Adrenal gland (tissue), 9 donors: ENCODE measurements at regions not wholly inside any gene's neighbourhood (a gene's known extent, or its start where the extent isn't known, plus 50 kb on each side); places are given as distances from the start of the nearest gene placed in this dataset.

Source experiments
- DNase-seq, 7 donors: peaks; one replicate each; pipeline ENCODE4 v3.0.0-alpha.2; 2019 to 2020
- H3K27ac ChIP-seq, 5 donors: fragments of 200-600 bp; sonication (generic) in 4 of 5; 1 replicate in 3 of 5; 2 replicates in 2 of 5; pipeline versions ENCODE4 v1.5.1 to v1.8.0; 2016 to 2020; ENCODE audit warnings: mild to moderate bottlenecking in 1 of 5
- H3K27me3 ChIP-seq: fragments of 200-600 bp; 2 replicates; pipeline ENCODE4 v1.8.0; 2021
- H3K36me3 ChIP-seq, 2 donors: fragments of 200-600 bp; replicated peaks in 1 of 2; 1 replicate in 1 of 2; 2 replicates in 1 of 2; pipeline versions ENCODE4 v1.5.1 to v1.8.0; 2018 to 2022
- H3K4me1 ChIP-seq, 2 donors: fragments of 200-600 bp; replicated peaks in 1 of 2; 1 replicate in 1 of 2; 2 replicates in 1 of 2; pipeline versions ENCODE4 v1.5.1 to v1.8.0; 2018 to 2021
- H3K4me3 ChIP-seq, 4 donors: fragments of 200-600 bp; sonication (generic) in 3 of 4; one replicate each; pipeline ENCODE4 v1.5.1; 2016 to 2018
- H3K9me3 ChIP-seq, 3 donors: fragments of 200-600 bp; sonication (generic) in 1 of 3; replicated peaks in 1 of 3; 1 replicate in 2 of 3; 2 replicates in 1 of 3; pipeline versions ENCODE4 v1.5.1 to v1.8.0; 2016 to 2021
- CTCF ChIP-seq, 6 experiments: fragments of 450-650 bp in 4 of 6; fragments of 200-600 bp in 2 of 6; sonication (generic) in 1 of 6; IDR thresholded peaks; 1 replicate in 5 of 6; 2 replicates in 1 of 6; pipeline versions ENCODE4 v1.5.1 to v1.8.0; 2016 to 2021; ENCODE audit warnings: antibody characterized with exemption in 6 of 6, mild to moderate bottlenecking in 2 of 6, moderate library complexity in 1 of 6
- POLR2A ChIP-seq, 2 donors: fragments of 450-650 bp; IDR thresholded peaks; one replicate each; pipeline ENCODE4 v1.6.1; 2017; ENCODE audit warnings: antibody characterized with exemption in 2 of 2, mild to moderate bottlenecking in 2 of 2, moderate library complexity in 1 of 2
- WGBS, 4 donors: extraction: QIAGEN DNeasy Blood & Tissue Kit in 2 of 4; methylation state at CpG; one replicate each; pipeline versions ENCODE4 v1.1.5 to v1.1.7; 2013 to 2017; 5-methylcytosine and 5-hydroxymethylcytosine counted together
- intact Hi-C, 2 donors: fragments of 100-400 bp; cut with DNase I; formaldehyde crosslinking; loops; one replicate each; pipeline versions ENCODE4 v1.14.1 to v1.15.0; 2022 to 2023
- donor health status: healthy with polysubstance abuse.
- donor health status: Bipolar disorder and iron deficiency.
- donor health status: DM: yes; HTN: yes; CAD: no.
- donor health status: DM: no; HTN: no; CAD: no.
- donor health status: DM: no; HTN: no; CAD: no.

DNA sequence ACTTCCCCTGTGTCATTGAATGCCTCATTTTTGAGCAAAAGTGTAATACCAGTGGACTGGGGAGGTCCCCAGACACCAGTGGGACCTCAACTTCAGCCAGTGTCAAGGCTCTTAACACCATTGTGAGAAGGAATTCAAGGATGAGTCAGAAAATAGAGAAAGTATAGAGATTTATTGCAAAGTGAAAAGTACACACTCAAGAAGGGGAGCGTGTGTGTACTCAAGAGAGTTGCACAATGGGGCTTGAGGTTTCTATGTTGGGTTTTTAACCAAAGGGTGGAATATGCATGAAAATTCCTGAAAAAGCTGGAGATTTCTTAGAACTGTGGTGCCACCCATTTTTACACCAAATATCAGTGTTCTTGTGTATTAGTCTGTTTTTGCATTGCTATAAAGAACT, 81.9 kb downstream of the ADCYAP1 start:
- H3K9me3 ChIP-seq: no peaks in the 10 kb centered on the region
- no peaks in the 10 kb centered on the region for H3K36me3 ChIP-seq
- no peaks in the 10 kb centered on the region for H3K27me3 ChIP-seq
- intact Hi-C loops: no loop called here
- H3K4me1 ChIP-seq: no peaks in the 10 kb centered on the region
- TF ChIP-seq CTCF (IDR thresholded peaks at IDR 0.05) (no peak), POLR2A (IDR thresholded peaks at IDR 0.05) (no peak)
- DNase-seq: no peak
- peak overlapping the region in 1 of 5 donors; percentile 45 for H3K27ac ChIP-seq
- 79 to 93% (median 87%) methylated on average over 1 of the region's 1 CpG for WGBS, 4 donors
- H3K4me3 ChIP-seq: no peak overlapping the region

DNA sequence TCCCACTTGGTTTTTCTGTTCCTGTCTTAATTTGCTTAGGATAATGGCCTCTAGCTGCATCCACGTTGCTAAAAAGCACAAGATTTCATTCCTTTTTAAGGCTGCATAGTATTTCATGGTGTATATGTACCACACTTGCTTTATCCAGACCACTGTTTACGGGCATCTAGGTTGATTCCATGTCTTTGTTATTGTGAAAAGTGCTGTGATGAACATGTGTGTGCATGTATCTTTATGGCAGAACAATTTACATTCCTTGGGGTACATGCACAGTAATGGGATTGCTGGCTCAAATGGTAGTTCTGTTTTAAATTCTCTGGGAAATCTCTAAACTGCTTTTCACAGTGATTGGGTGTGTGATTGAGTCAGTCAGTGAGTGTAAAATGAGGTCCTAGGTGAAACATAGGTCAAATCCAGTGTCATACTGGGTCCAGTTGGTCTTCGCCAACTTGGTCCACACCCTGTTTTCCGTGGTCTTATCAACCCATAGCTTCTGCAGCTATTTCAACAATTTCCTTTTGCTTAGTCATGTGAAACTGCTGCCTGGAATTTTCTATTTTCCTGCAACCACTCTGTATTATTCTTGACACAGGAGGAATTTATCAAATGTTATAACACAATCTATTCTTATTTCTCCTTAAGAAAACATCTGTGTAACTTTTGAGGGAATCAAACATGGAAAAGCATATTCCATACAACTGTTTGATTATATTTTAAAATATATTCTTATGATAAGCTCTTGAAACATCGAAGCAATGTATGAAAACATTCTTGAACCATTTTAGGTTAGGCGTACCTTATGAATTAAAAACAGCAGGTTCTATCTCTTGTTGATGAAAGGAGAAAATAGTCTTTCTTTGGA, 82.9 kb downstream of the ADCYAP1 start:
- Histone ChIP-seq H3K9me3 (no peaks in the 10 kb centered on the region), H3K36me3 (no peaks in the 10 kb centered on the region), H3K4me3 (no peak overlapping the region), H3K4me1 (no peaks in the 10 kb centered on the region), H3K27me3 (no peaks in the 10 kb centered on the region), H3K27ac (peak overlapping the region in 1 of 5 donors; percentile 69)
- TF ChIP-seq CTCF (IDR thresholded peaks at IDR 0.05) (no peak), POLR2A (IDR thresholded peaks at IDR 0.05) (no peak)
- intact Hi-C loops: no loop called here
- DNase-seq: peak in 1 of 7 donors; percentile 21
- 54 to 60% (median 58%) methylated on average over 6 of the region's 6 CpGs for WGBS, 4 donors

- Histone ChIP-seq H3K27me3 (no peaks in the 10 kb centered on the region), H3K9me3 (no peaks in the 10 kb centered on the region), H3K27ac (no peak overlapping the region), H3K4me3 (no peak overlapping the region), H3K36me3 (no peaks in the 10 kb centered on the region), H3K4me1 (no peaks in the 10 kb centered on the region)
- no peak for TF ChIP-seq POLR2A (IDR thresholded peaks at IDR 0.05)
- no peak for TF ChIP-seq CTCF (IDR thresholded peaks at IDR 0.05)
- intact Hi-C loops: no loop called here
- DNase-seq: no peak
- WGBS, 4 donors: 48 to 71% (median 59%) methylated on average over 2 of the region's 2 CpGs
These were observed 84.8 kb downstream of the ADCYAP1 start for GRCh38 chr18:989425-989824.

- TF ChIP-seq CTCF (IDR thresholded peaks at IDR 0.05): no peak
- TF ChIP-seq POLR2A (IDR thresholded peaks at IDR 0.05): no peak
- Histone ChIP-seq H3K27ac (no peak overlapping the region), H3K27me3 (no peaks in the 10 kb centered on the region), H3K36me3 (no peaks in the 10 kb centered on the region), H3K9me3 (no peaks in the 10 kb centered on the region), H3K4me3 (no peak overlapping the region), H3K4me1 (no peaks in the 10 kb centered on the region)
- intact Hi-C loops: no loop called here
- 77 to 93% (median 81%) methylated on average over 2 of the region's 2 CpGs for WGBS, 4 donors
- DNase-seq: no peak
These were observed 85.5 kb downstream of the ADCYAP1 start for GRCh38 chr18:990197-990596.
